H1 (cell line): ENCODE measurements at regions not wholly inside any gene's neighbourhood (a gene's known extent, or its start where the extent isn't known, plus 50 kb on each side); places are given as distances from the start of the nearest gene placed in this dataset.

Source experiments
- CTCF ChIA-PET: fragments of 300-600 bp; sonication (Branson Sonifier 250); formaldehyde crosslinking; loops from one replicate; lab custom pipeline; 2021; ENCODE audit not compliant: partially characterized antibody; lab: Charles Lee
- POLR2A ChIA-PET: fragments of 300-600 bp; sonication (Branson Sonifier 250); formaldehyde crosslinking; loops from one replicate; lab custom pipeline; 2021; ENCODE audit warnings: inconsistent platforms; ENCODE audit not compliant: partially characterized antibody; lab: Charles Lee
- DNase-seq, 2 experiments: peaks; one replicate each; pipeline versions ENCODE4 v3.0.0 to v3.0.0-alpha.2; 2010 to 2022; ENCODE audit warnings: low spot score in 2 of 2, low read depth in 1 of 2, mixed read lengths in 1 of 2
- FAIRE-seq: peaks from 2 replicates; lab custom pipeline; 2011; peaks lifted over from hg19 to GRCh38; lab: Jason Lieb, UNC
- H2AFZ ChIP-seq: 2 replicates; pipeline ENCODE4 v1.8.1; 2012; ENCODE audit warnings: low read length, inconsistent platforms
- H2AK5ac ChIP-seq: 2 replicates; pipeline ENCODE4 v1.6.1; 2013; ENCODE audit warnings: low read depth, low read length
- H2BK120ac ChIP-seq: replicated peaks from 2 replicates; pipeline ENCODE3; 2013; ENCODE audit warnings: low read depth, low read length, inconsistent platforms
- H2BK12ac ChIP-seq: 2 replicates; pipeline ENCODE4 v1.6.1; 2013; ENCODE audit warnings: low read depth, low read length
- H2BK15ac ChIP-seq: 2 replicates; pipeline ENCODE4 v1.6.1; 2013; ENCODE audit warnings: low read length
- H2BK20ac ChIP-seq: 2 replicates; pipeline ENCODE4 v1.6.1; 2013; ENCODE audit warnings: low read length
- H2BK5ac ChIP-seq: 2 replicates; pipeline ENCODE4 v1.6.1; 2013; ENCODE audit warnings: low read depth, low read length
- H3K14ac ChIP-seq: 2 replicates; pipeline ENCODE4 v1.6.1; 2013; ENCODE audit warnings: inconsistent platforms; ENCODE audit not compliant: insufficient read length
- H3K18ac ChIP-seq: 2 replicates; pipeline ENCODE4 v1.6.1; 2013; ENCODE audit warnings: low read length; ENCODE audit errors: extremely low read depth
- H3K23ac ChIP-seq: 2 replicates; pipeline ENCODE4 v1.6.1; 2013; ENCODE audit warnings: inconsistent platforms; ENCODE audit not compliant: insufficient read length
- H3K23me2 ChIP-seq: 2 replicates; pipeline ENCODE4 v1.6.1; 2013; ENCODE audit warnings: low read depth, low read length
- H3K27ac ChIP-seq: 2 replicates; pipeline ENCODE4 v1.6.1; 2011; ENCODE audit warnings: low read depth, low read length, inconsistent platforms
- H3K27me3 ChIP-seq, 4 experiments: replicated peaks in 1 of 4; 1 replicate in 1 of 4; 2 replicates in 3 of 4; pipeline versions ENCODE4 v1.6.1 to v1.8.1; 2011 to 2013; ENCODE audit warnings: low read length in 3 of 4, mild to moderate bottlenecking in 3 of 4, inconsistent platforms in 2 of 4, mixed read lengths in 2 of 4, moderate library complexity in 1 of 4; ENCODE audit not compliant: control insufficient read depth in 3 of 4, insufficient read depth in 3 of 4; ENCODE audit errors: extremely low read depth in 1 of 4
- H3K36me3 ChIP-seq, 4 experiments: 2 replicates each; pipeline versions ENCODE4 v1.6.1 to v1.8.1; 2011 to 2013; ENCODE audit warnings: mild to moderate bottlenecking in 4 of 4, low read length in 3 of 4, moderate library complexity in 2 of 4, control low read depth in 1 of 4, inconsistent platforms in 1 of 4; ENCODE audit not compliant: insufficient read depth in 4 of 4, control insufficient read depth in 2 of 4
- H3K4ac ChIP-seq: replicated peaks from 2 replicates; pipeline ENCODE3; 2013; ENCODE audit warnings: low read length, low read depth, mixed read lengths, inconsistent platforms; ENCODE audit not compliant: insufficient read length
- H3K4me1 ChIP-seq, 4 experiments: replicated peaks in 1 of 4; 1 replicate in 1 of 4; 2 replicates in 3 of 4; pipeline versions ENCODE4 v1.6.1 to v1.8.1; 2011 to 2013; ENCODE audit warnings: low read length in 3 of 4, inconsistent platforms in 2 of 4, mixed read lengths in 1 of 4; ENCODE audit not compliant: insufficient read depth in 4 of 4, control insufficient read depth in 3 of 4
- H3K4me2 ChIP-seq, 2 experiments: 2 replicates each; pipeline versions ENCODE4 v1.6.1 to v1.8.1; 2011 to 2013; ENCODE audit warnings: low read depth in 2 of 2, low read length in 2 of 2, control low read depth in 1 of 2, inconsistent platforms in 1 of 2, mild to moderate bottlenecking in 1 of 2; ENCODE audit not compliant: insufficient read depth in 1 of 2
- H3K4me3 ChIP-seq, 4 experiments: fragments of 200-600, 300-600 bp in 1 of 4; sonication (generic), shearing (Covaris generic), sonication (Bioruptor Twin) in 1 of 4; 2 replicates each; pipeline versions ENCODE4 v1.5.1 to v1.8.1; 2011 to 2016; ENCODE audit warnings: low read length in 4 of 4, low read depth in 3 of 4, control low read depth in 2 of 4, inconsistent platforms in 2 of 4, mild to moderate bottlenecking in 2 of 4, mixed read lengths in 1 of 4, moderate library complexity in 1 of 4; ENCODE audit not compliant: insufficient read depth in 2 of 4; ENCODE audit errors: extremely low read depth in 1 of 4
- H3K56ac ChIP-seq: replicated peaks from 2 replicates; pipeline ENCODE3; 2013; ENCODE audit warnings: low read depth, mild to moderate bottlenecking, mixed read lengths, low read length, inconsistent platforms; ENCODE audit not compliant: insufficient read length
- H3K79me1 ChIP-seq: 2 replicates; pipeline ENCODE4 v1.6.1; 2013; ENCODE audit warnings: low read depth, low read length, control low read depth
- H3K79me2 ChIP-seq, 2 experiments: 2 replicates each; pipeline versions ENCODE4 v1.6.1 to v1.8.1; 2012 to 2013; ENCODE audit warnings: low read length in 2 of 2, mild to moderate bottlenecking in 2 of 2, inconsistent platforms in 1 of 2; ENCODE audit not compliant: insufficient read depth in 2 of 2, control insufficient read depth in 1 of 2
- H3K9ac ChIP-seq, 4 experiments: replicated peaks in 1 of 4; 1 replicate in 1 of 4; 2 replicates in 3 of 4; pipeline versions ENCODE4 v1.6.1 to v1.8.1; 2011 to 2013; ENCODE audit warnings: low read depth in 3 of 4, low read length in 3 of 4, control low read depth in 2 of 4, mild to moderate bottlenecking in 2 of 4, moderate library complexity in 2 of 4, inconsistent platforms in 1 of 4; ENCODE audit errors: extremely low read depth in 1 of 4
- H3K9me3 ChIP-seq, 2 experiments: 2 replicates each; pipeline versions ENCODE4 v1.6.1 to v1.8.1; 2012 to 2013; ENCODE audit warnings: mild to moderate bottlenecking in 2 of 2, moderate library complexity in 2 of 2, control low read depth in 1 of 2, inconsistent platforms in 1 of 2, low read depth in 1 of 2, low read length in 1 of 2, mixed read lengths in 1 of 2; ENCODE audit not compliant: insufficient read depth in 2 of 2
- H4K20me1 ChIP-seq, 2 experiments: replicated peaks in 1 of 2; 2 replicates each; pipeline versions ENCODE3 to v1.8.1; 2011 to 2013; ENCODE audit warnings: inconsistent platforms in 2 of 2, low read length in 2 of 2, mild to moderate bottlenecking in 1 of 2; ENCODE audit not compliant: insufficient read depth in 2 of 2, control insufficient read depth in 1 of 2
- H4K5ac ChIP-seq: 2 replicates; pipeline ENCODE4 v1.6.1; 2013; ENCODE audit warnings: low read length, low read depth, mixed read lengths, inconsistent platforms; ENCODE audit not compliant: insufficient read length
- H4K8ac ChIP-seq: 2 replicates; pipeline ENCODE4 v1.8.0; 2013; ENCODE audit warnings: mild to moderate bottlenecking, moderate library complexity, low read length, inconsistent platforms; ENCODE audit not compliant: insufficient read depth; ENCODE audit errors: extremely low read depth
- H4K91ac ChIP-seq: replicated peaks from 2 replicates; pipeline ENCODE3; 2013; ENCODE audit warnings: low read length, mixed read lengths, inconsistent platforms; ENCODE audit not compliant: insufficient read length
- ASH2L ChIP-seq: fragments of 200-600, 300-600 bp; sonication (generic); IDR thresholded peaks from one replicate; pipeline ENCODE4 v1.7.1; 2017; ENCODE audit warnings: low read length
- JUND ChIP-seq: IDR thresholded peaks from 2 replicates; pipeline ENCODE4 v1.6.1; 2011; ENCODE audit warnings: mild to moderate bottlenecking, improper control_type of control experiment, low read length
- POU5F1 ChIP-seq: IDR thresholded peaks from 2 replicates; pipeline ENCODE4 v1.6.1; 2011; ENCODE audit warnings: low read depth, mild to moderate bottlenecking, low read length, moderate library complexity
- RAD21 ChIP-seq, 2 experiments: IDR thresholded peaks in 1 of 2; conservative IDR thresholded peaks in 1 of 2; 2 replicates each; pipeline ENCODE4 v1.6.1; 2011; ENCODE audit warnings: low read depth in 2 of 2, low read length in 2 of 2, improper control_type of control experiment in 1 of 2, inconsistent platforms in 1 of 2, mild to moderate bottlenecking in 1 of 2, moderate library complexity in 1 of 2
- SIN3A ChIP-seq, 2 experiments: IDR thresholded peaks in 1 of 2; conservative IDR thresholded peaks in 1 of 2; 2 replicates each; pipeline ENCODE4 v1.6.1; 2011 to 2012; ENCODE audit warnings: low read length in 2 of 2, improper control_type of control experiment in 1 of 2, low read depth in 1 of 2, mild to moderate bottlenecking in 1 of 2
- WGBS, 2 experiments: shearing (Covaris generic) in 1 of 2; methylation state at CpG; one replicate each; pipeline versions ENCODE4 v1.1.6 to v1.1.7; 2013 to 2015; ENCODE audit warnings: low lambda C conversion rate in 2 of 2, mixed read lengths in 2 of 2, inconsistent platforms in 1 of 2, low coverage in 1 of 2, missing lambda C conversion rate in 1 of 2; ENCODE audit not compliant: insufficient replicate concordance in 2 of 2, insufficient coverage in 1 of 2, insufficient read length in 1 of 2; ENCODE audit errors: extremely low coverage in 1 of 2, missing lambda C conversion rate in 1 of 2; 5-methylcytosine and 5-hydroxymethylcytosine counted together

DNA sequence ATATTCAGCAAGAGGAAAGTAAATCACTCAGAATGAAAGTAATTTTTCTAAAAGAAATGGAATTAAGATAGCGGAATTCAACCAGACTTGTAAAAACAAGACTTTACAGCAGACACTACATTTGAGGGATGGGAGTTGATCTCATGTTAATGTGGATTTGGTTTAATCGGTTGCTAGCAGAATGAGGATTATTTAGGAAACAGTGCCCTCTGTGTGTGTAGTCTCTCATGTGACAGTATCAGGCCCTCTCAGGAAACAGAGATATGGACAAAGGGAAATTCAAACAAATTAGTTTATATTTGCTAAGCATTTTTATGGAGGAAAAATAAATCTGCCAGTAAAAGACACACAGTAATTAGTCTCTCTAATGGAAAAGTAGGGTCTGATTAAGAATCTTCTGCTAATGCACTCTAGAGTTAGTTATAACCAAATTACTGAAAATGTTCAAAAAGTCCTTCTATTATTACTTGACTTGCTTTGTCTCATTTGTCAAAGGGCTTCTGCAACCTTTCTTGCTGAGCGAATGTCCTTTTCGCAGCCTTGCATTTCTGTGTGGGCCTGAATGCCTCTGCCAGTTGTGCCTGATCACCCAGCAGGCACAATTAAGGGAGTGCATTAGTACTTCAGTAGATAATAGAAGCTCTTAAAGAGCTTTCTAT, 1282.3 kb upstream of the TENM3 start:
- no peak for DNase-seq
- Histone ChIP-seq H2BK120ac (no peak overlapping the region), H3K4ac (no peak overlapping the region), H3K4me1 (no peaks in the 10 kb centered on the region), H2BK20ac (no peak overlapping the region), H3K79me2 (no peaks in the 10 kb centered on the region), H2AFZ (no peak overlapping the region), H2BK5ac (no peak overlapping the region), H3K36me3 (no peaks in the 10 kb centered on the region), H4K91ac (no peak overlapping the region), H3K79me1 (no peaks in the 10 kb centered on the region), H3K56ac (no peak overlapping the region), H3K27ac (no peak overlapping the region), H3K23me2 (no peaks in the 10 kb centered on the region), H3K27me3 (no peaks in the 10 kb centered on the region), H3K23ac (no peak overlapping the region), H2BK15ac (no peak overlapping the region), H3K9ac (no peak overlapping the region), H3K4me2 (no peak overlapping the region), H3K9me3 (no peaks in the 10 kb centered on the region), H2BK12ac (no peak overlapping the region), H4K20me1 (no peaks in the 10 kb centered on the region), H4K8ac (no peak overlapping the region), H3K4me3 (no peak overlapping the region), H4K5ac (no peak overlapping the region), H2AK5ac (no peak overlapping the region), H3K14ac (no peak overlapping the region), H3K18ac (no peak overlapping the region)
- no peak for TF ChIP-seq JUND
- no peak for TF ChIP-seq ASH2L
- TF ChIP-seq SIN3A (conservative IDR thresholded peaks at IDR 0.05 in 1 of 2, IDR thresholded peaks at IDR 0.05 in 1 of 2; ENCODE audit: low read depth in 1 of 2, low read length in 2 of 2) = no peak
- TF ChIP-seq POU5F1 = no peak
- peak; percentile 33 to 49; a peak in 3 of 4 replicates for TF ChIP-seq RAD21 (IDR thresholded peaks at IDR 0.05 in 1 of 2, conservative IDR thresholded peaks at IDR 0.05 in 1 of 2; ENCODE audit: low read depth in 2 of 2, low read length in 2 of 2)
- WGBS, 2 experiments = 92% methylated on average over 4 of the region's 4 CpGs; no CpG with 5 or more reads in 1 of the 2 experiments
- ChIA-PET POLR2A (no interaction called here), CTCF (interaction anchor here (0.6 to 1.5 kb wide), 5 partner anchors 8 to 621 kb away, joined by 3 to 6 read pairs (median 4); no protein-coding TSS in a partner anchor)
- FAIRE-seq = no peak
